ENCODE measurements at regions not wholly inside any gene's neighbourhood (a gene's known extent, or its start where the extent isn't known, plus 50 kb on each side); places are given as distances from the start of the nearest gene placed in this dataset.

GRCh38 chr9:18190671-18191374 lies 283.1 kb upstream of the ADAMTSL1 start:
- no peak for TF ChIP-seq CTCF (IDR thresholded peaks at IDR 0.05; ENCODE audit: insufficient read depth, low read length, poor library complexity, severe bottlenecking)
- TF ChIP-seq EZH2phosphoT487 (conservative IDR thresholded peaks at IDR 0.05; ENCODE audit: low read length), result no peak

All from SU-DHL-6 (cell line).